H1 (cell line): ENCODE measurements at regions not wholly inside any gene's neighbourhood (a gene's known extent, or its start where the extent isn't known, plus 50 kb on each side); places are given as distances from the start of the nearest gene placed in this dataset.

Experiments used
- CEBPB ChIP-seq: IDR thresholded peaks from 2 replicates; pipeline ENCODE4 v1.6.1; 2012; ENCODE audit warnings: low read depth, low read length
- CTCF ChIP-seq, 3 experiments: IDR thresholded peaks; 1 replicate in 2 of 3; 2 replicates in 1 of 3; pipeline versions ENCODE4 v1.5.1 to v1.6.1; 2011; ENCODE audit warnings: low read length in 3 of 3, mild to moderate bottlenecking in 3 of 3, inconsistent platforms in 2 of 3, low read depth in 1 of 3, moderate library complexity in 1 of 3; ENCODE audit not compliant: insufficient read depth in 1 of 3; ENCODE audit errors: control extremely low read depth in 1 of 3
- EZH2 ChIP-seq: fragments of 200-600 bp; sonication (generic); IDR thresholded peaks from 2 replicates; pipeline ENCODE4 v1.7.1; 2012; ENCODE audit warnings: low read depth, mild to moderate bottlenecking, moderate library complexity, low read length, inconsistent platforms; ENCODE audit not compliant: severe bottlenecking
- FOSL1 ChIP-seq: IDR thresholded peaks from 2 replicates; pipeline ENCODE4 v1.6.1; 2011; ENCODE audit warnings: mild to moderate bottlenecking, low read depth, low read length, moderate library complexity; ENCODE audit not compliant: insufficient read depth
- HDAC2 ChIP-seq, 2 experiments: fragments of 300-600 bp in 1 of 2; sonication (generic) in 1 of 2; IDR thresholded peaks; 2 replicates each; pipeline ENCODE4 v1.6.1; 2011 to 2012; ENCODE audit warnings: low read depth in 2 of 2, low read length in 2 of 2, mild to moderate bottlenecking in 2 of 2, moderate library complexity in 2 of 2, borderline replicate concordance in 1 of 2, inconsistent platforms in 1 of 2
- JUND ChIP-seq: IDR thresholded peaks from 2 replicates; pipeline ENCODE4 v1.6.1; 2011; ENCODE audit warnings: mild to moderate bottlenecking, improper control_type of control experiment, low read length
- POLR2AphosphoS5 ChIP-seq: IDR thresholded peaks from 2 replicates; pipeline ENCODE4 v1.6.1; 2011; ENCODE audit warnings: low read depth, low read length
- SIN3A ChIP-seq, 2 experiments: IDR thresholded peaks in 1 of 2; conservative IDR thresholded peaks in 1 of 2; 2 replicates each; pipeline ENCODE4 v1.6.1; 2011 to 2012; ENCODE audit warnings: low read length in 2 of 2, improper control_type of control experiment in 1 of 2, low read depth in 1 of 2, mild to moderate bottlenecking in 1 of 2
- YY1 ChIP-seq: IDR thresholded peaks from 2 replicates; pipeline ENCODE4 v1.6.1; 2011; ENCODE audit warnings: low read depth, mild to moderate bottlenecking, low read length

GRCh38 chr4:119394826-119395225 is 72.9 kb upstream of the FABP2 start:
- TF ChIP-seq CTCF (IDR thresholded peaks at IDR 0.05; ENCODE audit: control extremely low read depth in 1 of 3, insufficient read depth in 1 of 3, low read depth in 1 of 3, low read length in 3 of 3) (no peak), HDAC2 (IDR thresholded peaks at IDR 0.05; ENCODE audit: borderline replicate concordance in 1 of 2, low read depth in 2 of 2, low read length in 2 of 2) (no peak), CEBPB (no peak), FOSL1 (no peak), SIN3A (conservative IDR thresholded peaks at IDR 0.05 in 1 of 2, IDR thresholded peaks at IDR 0.05 in 1 of 2; ENCODE audit: low read depth in 1 of 2, low read length in 2 of 2) (no peak), JUND (no peak), YY1 (no peak), POLR2AphosphoS5 (no peak), EZH2 (no peak)
